ENCODE measurements at regions not wholly inside any gene's neighbourhood (a gene's known extent, or its start where the extent isn't known, plus 50 kb on each side); places are given as distances from the start of the nearest gene placed in this dataset.

DNA sequence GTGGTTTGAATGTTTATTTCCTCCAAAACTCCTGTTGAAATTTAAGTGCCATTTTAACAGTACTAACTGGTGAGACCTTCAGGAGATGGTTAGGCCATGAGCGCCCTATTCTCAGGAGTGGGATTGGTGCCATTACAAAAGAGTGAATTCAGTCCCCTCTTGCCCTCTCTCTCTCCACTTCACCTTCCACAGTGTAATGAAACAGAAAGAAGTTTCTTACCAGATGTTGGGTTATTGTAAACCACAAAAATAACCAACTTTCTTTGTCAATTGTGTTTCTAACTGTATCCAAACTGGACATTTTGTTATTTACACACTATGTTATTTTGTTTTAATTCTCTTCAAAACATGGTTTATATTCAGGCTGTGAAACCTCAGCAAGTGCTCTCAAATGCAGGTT is 1734.3 kb downstream of the PCDH7 start:
- no peak for ATAC-seq
- DNase-seq (ENCODE audit: low read depth, low spot score) = no peak
- in situ Hi-C loops (cut with HindIII; ENCODE audit: low pct_unique_long_range_greater_than_20kb, low sequenced_read_pairs) (no loop called here), intact Hi-C loops (cut with micrococcal nuclease; ENCODE audit: unreplicated experiment) (no loop called here)
- Histone ChIP-seq H3K27me3 (ENCODE audit: control insufficient read depth, insufficient read depth, low read length) (no peaks in the 10 kb centered on the region), H3K36me3 (ENCODE audit: control insufficient read depth, insufficient read depth, low read length) (no peaks in the 10 kb centered on the region; the same call in 1 of the 2 replicates), H3K9me3 (ENCODE audit: control insufficient read depth, insufficient read depth, low read depth, low read length) (no peaks in the 10 kb centered on the region), H3K4me3 (ENCODE audit: low read depth in 2 of 2, low read length in 2 of 2) (no peak overlapping the region), H3K27ac (ENCODE audit: low read length) (no peak overlapping the region), H3K4me1 (ENCODE audit: control insufficient read depth, insufficient read depth, low read length) (no peaks in the 10 kb centered on the region)
- CTCF ChIA-PET = no interaction called here
- TF ChIP-seq, protein P1, sequence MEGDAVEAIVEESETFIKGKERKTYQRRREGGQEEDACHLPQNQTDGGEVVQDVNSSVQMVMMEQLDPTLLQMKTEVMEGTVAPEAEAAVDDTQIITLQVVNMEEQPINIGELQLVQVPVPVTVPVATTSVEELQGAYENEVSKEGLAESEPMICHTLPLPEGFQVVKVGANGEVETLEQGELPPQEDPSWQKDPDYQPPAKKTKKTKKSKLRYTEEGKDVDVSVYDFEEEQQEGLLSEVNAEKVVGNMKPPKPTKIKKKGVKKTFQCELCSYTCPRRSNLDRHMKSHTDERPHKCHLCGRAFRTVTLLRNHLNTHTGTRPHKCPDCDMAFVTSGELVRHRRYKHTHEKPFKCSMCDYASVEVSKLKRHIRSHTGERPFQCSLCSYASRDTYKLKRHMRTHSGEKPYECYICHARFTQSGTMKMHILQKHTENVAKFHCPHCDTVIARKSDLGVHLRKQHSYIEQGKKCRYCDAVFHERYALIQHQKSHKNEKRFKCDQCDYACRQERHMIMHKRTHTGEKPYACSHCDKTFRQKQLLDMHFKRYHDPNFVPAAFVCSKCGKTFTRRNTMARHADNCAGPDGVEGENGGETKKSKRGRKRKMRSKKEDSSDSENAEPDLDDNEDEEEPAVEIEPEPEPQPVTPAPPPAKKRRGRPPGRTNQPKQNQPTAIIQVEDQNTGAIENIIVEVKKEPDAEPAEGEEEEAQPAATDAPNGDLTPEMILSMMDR (IDR thresholded peaks at IDR 0.05) = no peak
- TF ChIP-seq, protein P2, sequence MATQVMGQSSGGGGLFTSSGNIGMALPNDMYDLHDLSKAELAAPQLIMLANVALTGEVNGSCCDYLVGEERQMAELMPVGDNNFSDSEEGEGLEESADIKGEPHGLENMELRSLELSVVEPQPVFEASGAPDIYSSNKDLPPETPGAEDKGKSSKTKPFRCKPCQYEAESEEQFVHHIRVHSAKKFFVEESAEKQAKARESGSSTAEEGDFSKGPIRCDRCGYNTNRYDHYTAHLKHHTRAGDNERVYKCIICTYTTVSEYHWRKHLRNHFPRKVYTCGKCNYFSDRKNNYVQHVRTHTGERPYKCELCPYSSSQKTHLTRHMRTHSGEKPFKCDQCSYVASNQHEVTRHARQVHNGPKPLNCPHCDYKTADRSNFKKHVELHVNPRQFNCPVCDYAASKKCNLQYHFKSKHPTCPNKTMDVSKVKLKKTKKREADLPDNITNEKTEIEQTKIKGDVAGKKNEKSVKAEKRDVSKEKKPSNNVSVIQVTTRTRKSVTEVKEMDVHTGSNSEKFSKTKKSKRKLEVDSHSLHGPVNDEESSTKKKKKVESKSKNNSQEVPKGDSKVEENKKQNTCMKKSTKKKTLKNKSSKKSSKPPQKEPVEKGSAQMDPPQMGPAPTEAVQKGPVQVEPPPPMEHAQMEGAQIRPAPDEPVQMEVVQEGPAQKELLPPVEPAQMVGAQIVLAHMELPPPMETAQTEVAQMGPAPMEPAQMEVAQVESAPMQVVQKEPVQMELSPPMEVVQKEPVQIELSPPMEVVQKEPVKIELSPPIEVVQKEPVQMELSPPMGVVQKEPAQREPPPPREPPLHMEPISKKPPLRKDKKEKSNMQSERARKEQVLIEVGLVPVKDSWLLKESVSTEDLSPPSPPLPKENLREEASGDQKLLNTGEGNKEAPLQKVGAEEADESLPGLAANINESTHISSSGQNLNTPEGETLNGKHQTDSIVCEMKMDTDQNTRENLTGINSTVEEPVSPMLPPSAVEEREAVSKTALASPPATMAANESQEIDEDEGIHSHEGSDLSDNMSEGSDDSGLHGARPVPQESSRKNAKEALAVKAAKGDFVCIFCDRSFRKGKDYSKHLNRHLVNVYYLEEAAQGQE (IDR thresholded peaks at IDR 0.05; ENCODE audit: insufficient read depth in 1 of 2, low read depth in 2 of 2, low read length in 1 of 2) = no peak
- TF ChIP-seq TCF7L2 (IDR thresholded peaks at IDR 0.05; ENCODE audit: low read depth, low read length) (no peak), SIN3A (IDR thresholded peaks at IDR 0.05; ENCODE audit: borderline replicate concordance, insufficient read depth, low read depth, low read length) (no peak), POLR2AphosphoS5 (IDR thresholded peaks at IDR 0.05; ENCODE audit: low read depth, low read length) (no peak)
- POLR2A ChIA-PET = no interaction called here
- no TSS peak for BruUV-seq (replicated peaks)

DNA sequence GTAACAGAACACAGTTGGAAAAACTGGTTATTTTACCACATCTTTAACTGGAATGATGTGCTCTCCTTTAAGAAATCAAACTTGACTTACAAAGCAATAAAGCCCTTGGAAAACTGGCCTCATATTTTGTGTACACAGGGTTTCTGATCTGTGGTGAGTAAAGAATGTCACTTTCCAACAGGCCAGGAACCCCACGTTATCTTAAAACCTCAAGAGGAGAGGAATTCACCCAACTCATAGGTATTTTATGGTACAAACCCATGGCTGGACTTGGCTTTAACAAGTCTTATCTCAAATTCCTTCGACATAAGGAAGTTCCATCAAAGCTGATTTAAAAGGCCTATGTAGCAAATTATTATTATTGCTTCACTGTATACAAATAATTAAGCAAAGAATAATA is 1735.1 kb downstream of the PCDH7 start:
- in situ Hi-C loops (cut with HindIII; ENCODE audit: low pct_unique_long_range_greater_than_20kb, low sequenced_read_pairs) = no loop called here

More for the DNA sequence above, 1735.1 kb downstream of the PCDH7 start:
- Histone ChIP-seq H3K27ac (ENCODE audit: low read length) (no peak overlapping the region), H3K9me3 (ENCODE audit: control insufficient read depth, insufficient read depth, low read depth, low read length) (no peaks in the 10 kb centered on the region), H3K27me3 (ENCODE audit: control insufficient read depth, insufficient read depth, low read length) (no peaks in the 10 kb centered on the region), H3K4me1 (ENCODE audit: control insufficient read depth, insufficient read depth, low read length) (no peaks in the 10 kb centered on the region), H3K36me3 (ENCODE audit: control insufficient read depth, insufficient read depth, low read length) (no peaks in the 10 kb centered on the region; the same call in 1 of the 2 replicates), H3K4me3 (ENCODE audit: low read depth in 2 of 2, low read length in 2 of 2) (no peak overlapping the region)
- no TSS peak for BruUV-seq (replicated peaks)
- ATAC-seq = no peak
- TF ChIP-seq, protein P2 (IDR thresholded peaks at IDR 0.05; ENCODE audit: insufficient read depth in 1 of 2, low read depth in 2 of 2, low read length in 1 of 2) = no peak
- TF ChIP-seq TCF7L2 (IDR thresholded peaks at IDR 0.05; ENCODE audit: low read depth, low read length) (no peak), SIN3A (IDR thresholded peaks at IDR 0.05; ENCODE audit: borderline replicate concordance, insufficient read depth, low read depth, low read length) (no peak), POLR2AphosphoS5 (IDR thresholded peaks at IDR 0.05; ENCODE audit: low read depth, low read length) (no peak)
- TF ChIP-seq, protein P1 (IDR thresholded peaks at IDR 0.05) = no peak
- no peak for DNase-seq (ENCODE audit: low read depth, low spot score)
- intact Hi-C loops (cut with micrococcal nuclease; ENCODE audit: unreplicated experiment) = no loop called here
- POLR2A ChIA-PET = no interaction called here
- CTCF ChIA-PET = no interaction called here

Data from Panc1 (cell line).